ENCODE measurements at regions not wholly inside any gene's neighbourhood (a gene's known extent, or its start where the extent isn't known, plus 50 kb on each side); places are given as distances from the start of the nearest gene placed in this dataset.
"Not testable (repeated sequence)": the region's sequence is repeated elsewhere in the genome, so short reads cannot be mapped to it uniquely, and the experiment has no call there.

DNA sequence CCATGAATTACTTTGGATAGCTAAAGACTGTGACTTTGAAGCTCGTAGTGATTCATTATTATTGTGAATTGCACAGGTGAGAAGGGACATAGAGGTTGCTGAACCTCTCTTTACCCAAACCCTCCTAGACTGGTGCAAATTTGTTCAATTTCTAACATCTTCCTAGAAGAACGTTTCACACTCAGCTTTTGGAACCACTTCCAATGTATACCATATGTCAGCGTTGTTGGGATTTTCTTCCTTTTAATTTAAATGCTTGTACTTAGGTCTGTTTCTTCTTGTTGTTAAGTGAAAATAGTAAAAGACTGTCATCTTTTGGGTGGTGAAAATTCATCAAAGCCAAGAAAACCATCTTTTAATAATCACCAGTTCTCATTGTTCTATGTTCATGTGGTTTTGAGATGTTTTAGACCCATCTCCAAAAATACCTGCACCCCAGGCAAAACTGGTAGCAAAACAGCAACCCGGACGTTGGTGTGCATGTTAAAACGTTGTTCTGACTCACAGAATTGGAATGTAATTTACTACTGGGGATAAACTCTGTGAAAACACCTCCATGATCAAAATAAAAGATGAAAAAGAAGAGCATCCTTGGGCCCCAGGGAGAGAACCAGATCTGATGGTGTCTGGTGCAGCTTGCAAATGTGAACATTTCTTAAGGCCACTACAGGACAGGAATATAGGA is 238.3 kb downstream of the NPR3 start:
- Mint-ChIP-seq H3K27ac (ENCODE audit: unreplicated experiment) (no peak overlapping the region), H3K36me3 (ENCODE audit: unreplicated experiment) (no peaks in the 10 kb centered on the region), H3K4me3 (ENCODE audit: unreplicated experiment) (no peak overlapping the region), H3K9me3 (ENCODE audit: unreplicated experiment) (no peaks in the 10 kb centered on the region), H3K27me3 (ENCODE audit: unreplicated experiment) (no peaks in the 10 kb centered on the region), H3K4me1 (ENCODE audit: low read depth, unreplicated experiment) (peaks cover 2% of the 10 kb centered on the region)
- DNase-seq, result no peak
- TF ChIP-seq, protein P1, sequence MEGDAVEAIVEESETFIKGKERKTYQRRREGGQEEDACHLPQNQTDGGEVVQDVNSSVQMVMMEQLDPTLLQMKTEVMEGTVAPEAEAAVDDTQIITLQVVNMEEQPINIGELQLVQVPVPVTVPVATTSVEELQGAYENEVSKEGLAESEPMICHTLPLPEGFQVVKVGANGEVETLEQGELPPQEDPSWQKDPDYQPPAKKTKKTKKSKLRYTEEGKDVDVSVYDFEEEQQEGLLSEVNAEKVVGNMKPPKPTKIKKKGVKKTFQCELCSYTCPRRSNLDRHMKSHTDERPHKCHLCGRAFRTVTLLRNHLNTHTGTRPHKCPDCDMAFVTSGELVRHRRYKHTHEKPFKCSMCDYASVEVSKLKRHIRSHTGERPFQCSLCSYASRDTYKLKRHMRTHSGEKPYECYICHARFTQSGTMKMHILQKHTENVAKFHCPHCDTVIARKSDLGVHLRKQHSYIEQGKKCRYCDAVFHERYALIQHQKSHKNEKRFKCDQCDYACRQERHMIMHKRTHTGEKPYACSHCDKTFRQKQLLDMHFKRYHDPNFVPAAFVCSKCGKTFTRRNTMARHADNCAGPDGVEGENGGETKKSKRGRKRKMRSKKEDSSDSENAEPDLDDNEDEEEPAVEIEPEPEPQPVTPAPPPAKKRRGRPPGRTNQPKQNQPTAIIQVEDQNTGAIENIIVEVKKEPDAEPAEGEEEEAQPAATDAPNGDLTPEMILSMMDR (IDR thresholded peaks at IDR 0.05; ENCODE audit: partially characterized antibody, unreplicated experiment), result no peak

DNA sequence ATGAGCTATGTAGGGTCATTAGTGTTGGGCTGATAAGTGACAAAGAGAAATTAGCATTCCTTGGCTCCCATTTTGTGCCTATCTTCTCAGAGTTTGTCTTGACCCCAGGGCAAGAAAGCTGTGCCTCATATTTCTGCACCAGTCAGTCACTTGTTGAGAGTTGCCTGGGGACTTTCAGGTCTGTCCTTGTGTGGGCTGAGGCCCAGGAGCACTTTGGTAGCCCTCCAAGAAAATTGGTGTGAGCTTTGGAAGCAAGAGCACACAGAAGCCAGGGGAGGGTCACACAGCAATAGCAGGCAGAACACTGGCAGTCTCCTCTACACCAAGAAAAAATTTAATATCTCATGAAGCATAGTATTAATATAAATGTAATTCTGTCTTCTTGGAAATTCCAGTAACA is 239.9 kb downstream of the NPR3 start:
- DNase-seq, result no peak
- Mint-ChIP-seq H3K4me1 (ENCODE audit: low read depth, unreplicated experiment) (peaks cover 2% of the 10 kb centered on the region), H3K36me3 (ENCODE audit: unreplicated experiment) (no peaks in the 10 kb centered on the region), H3K4me3 (ENCODE audit: unreplicated experiment) (no peak overlapping the region), H3K27me3 (ENCODE audit: unreplicated experiment) (no peaks in the 10 kb centered on the region), H3K9me3 (ENCODE audit: unreplicated experiment) (no peaks in the 10 kb centered on the region), H3K27ac (ENCODE audit: unreplicated experiment) (no peak overlapping the region)
- TF ChIP-seq, protein P1 (IDR thresholded peaks at IDR 0.05; ENCODE audit: partially characterized antibody, unreplicated experiment), result no peak

DNA sequence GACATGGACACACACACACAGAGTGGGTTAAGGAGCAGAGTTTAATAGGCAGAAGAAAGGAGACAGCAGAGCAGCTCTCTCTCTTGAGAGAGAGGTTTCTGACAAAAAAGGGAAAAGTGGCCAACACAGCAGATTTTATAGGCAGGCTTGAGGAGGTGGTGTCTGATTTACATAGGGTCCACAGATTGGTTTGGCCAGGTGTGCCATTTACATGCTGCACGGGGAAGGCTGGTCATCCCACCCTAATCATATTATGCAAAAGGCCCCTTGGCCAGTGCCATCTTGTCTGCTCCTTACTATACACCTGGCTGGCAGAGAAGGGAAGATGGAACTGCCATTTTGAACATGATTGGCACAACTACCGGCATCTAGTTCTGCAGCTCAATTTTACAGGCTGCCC is 240.8 kb downstream of the NPR3 start:
- Mint-ChIP-seq H3K9me3 (ENCODE audit: unreplicated experiment) (no peaks in the 10 kb centered on the region), H3K27me3 (ENCODE audit: unreplicated experiment) (no peaks in the 10 kb centered on the region), H3K27ac (ENCODE audit: unreplicated experiment) (no peak overlapping the region), H3K4me3 (ENCODE audit: unreplicated experiment) (no peak overlapping the region), H3K4me1 (ENCODE audit: low read depth, unreplicated experiment) (peaks cover 2% of the 10 kb centered on the region), H3K36me3 (ENCODE audit: unreplicated experiment) (no peaks in the 10 kb centered on the region)
- no peak for DNase-seq
- TF ChIP-seq, protein P1 (IDR thresholded peaks at IDR 0.05; ENCODE audit: partially characterized antibody, unreplicated experiment), result no peak

DNA sequence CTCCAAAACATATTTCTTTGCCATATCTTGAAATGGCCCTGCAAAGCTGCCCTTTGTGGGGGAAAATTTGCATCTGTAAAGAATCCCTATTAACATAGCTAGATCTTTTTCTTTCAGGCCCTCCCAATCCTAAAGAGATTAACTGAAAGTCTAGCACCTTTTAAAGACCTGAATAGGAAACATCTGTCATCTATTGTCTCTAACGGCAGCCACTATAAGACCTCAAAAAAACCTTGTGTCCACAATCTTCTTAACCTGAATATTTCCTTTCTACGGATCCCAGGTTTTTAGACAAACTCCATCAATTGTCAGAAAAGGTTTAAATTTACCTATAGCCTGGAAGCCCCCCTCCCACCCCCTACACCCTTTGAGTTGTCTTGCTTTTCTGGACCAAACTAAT is 241.3 kb downstream of the NPR3 start:
- H3K4me3 Mint-ChIP-seq (ENCODE audit: unreplicated experiment); H3K4me1 Mint-ChIP-seq (ENCODE audit: low read depth, unreplicated experiment); H3K27me3 Mint-ChIP-seq (ENCODE audit: unreplicated experiment); H3K27ac Mint-ChIP-seq (ENCODE audit: unreplicated experiment); DNase-seq; H3K36me3 Mint-ChIP-seq (ENCODE audit: unreplicated experiment); H3K9me3 Mint-ChIP-seq (ENCODE audit: unreplicated experiment): not testable (repeated sequence)

DNA sequence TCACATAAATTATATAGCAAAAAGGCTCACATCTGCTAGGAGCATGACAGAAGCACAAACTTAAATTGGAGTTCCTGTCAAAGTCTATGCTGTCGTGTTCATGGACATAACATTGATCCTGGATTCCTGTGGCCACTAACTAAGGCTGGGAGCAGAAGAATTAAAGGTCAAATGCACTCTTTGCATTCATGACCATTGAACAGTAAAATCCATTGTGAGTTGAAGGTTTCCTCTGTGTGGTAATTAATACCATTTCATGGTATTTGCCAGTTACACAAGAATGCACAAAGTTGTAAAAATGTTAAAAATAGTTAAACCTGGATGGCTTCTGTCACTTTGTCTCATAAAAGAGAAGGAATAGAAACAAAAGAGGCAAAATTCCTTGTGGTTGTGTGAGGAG is 242.6 kb downstream of the NPR3 start:
- DNase-seq, result no peak
- no peak overlapping the region for H3K4me3 Mint-ChIP-seq (ENCODE audit: unreplicated experiment)
- peaks cover 2% of the 10 kb centered on the region for H3K4me1 Mint-ChIP-seq (ENCODE audit: low read depth, unreplicated experiment)
- peaks cover 7% of the 10 kb centered on the region for H3K36me3 Mint-ChIP-seq (ENCODE audit: unreplicated experiment)
- H3K27me3 Mint-ChIP-seq (ENCODE audit: unreplicated experiment), result no peaks in the 10 kb centered on the region
- no peak overlapping the region for H3K27ac Mint-ChIP-seq (ENCODE audit: unreplicated experiment)
- H3K9me3 Mint-ChIP-seq (ENCODE audit: unreplicated experiment), result peaks cover 2% of the 10 kb centered on the region
- TF ChIP-seq, protein P1 (IDR thresholded peaks at IDR 0.05; ENCODE audit: partially characterized antibody, unreplicated experiment), result no peak
